WI38 (cell line): ENCODE measurements at regions not wholly inside any gene's neighbourhood (a gene's known extent, or its start where the extent isn't known, plus 50 kb on each side); places are given as distances from the start of the nearest gene placed in this dataset.

Source experiments
- H3K4me3 ChIP-seq: 2 replicates; pipeline ENCODE4 v1.5.1; 2011; ENCODE audit warnings: low read depth, mild to moderate bottlenecking, control low read depth, low read length
- CTCF ChIP-seq: IDR thresholded peaks from 2 replicates; pipeline ENCODE4 v1.5.1; 2012; ENCODE audit warnings: low read depth, mild to moderate bottlenecking, control low read depth, low read length

GRCh38 chr21:23394458-23394857, 2212.8 kb downstream of the MRPL39 start:
- TF ChIP-seq CTCF, result no peak

GRCh38 chr21:23384679-23385078, 2222.6 kb downstream of the MRPL39 start:
- no peak for TF ChIP-seq CTCF
- H3K4me3 ChIP-seq, result no peak overlapping the region

More at GRCh38 chr21:23394458-23394857, 2212.8 kb downstream of the MRPL39 start:
- no peak overlapping the region for H3K4me3 ChIP-seq

- no peak for TF ChIP-seq CTCF
- no peak overlapping the region for H3K4me3 ChIP-seq
Observed at GRCh38 chr21:23374155-23374554, 2233.1 kb downstream of the MRPL39 start.

- TF ChIP-seq CTCF, result no peak
- no peak overlapping the region for H3K4me3 ChIP-seq
Observed at GRCh38 chr21:23356905-23357304, 2250.4 kb downstream of the MRPL39 start.

- no peak for TF ChIP-seq CTCF
- H3K4me3 ChIP-seq, result no peak overlapping the region
Observed at GRCh38 chr21:23316190-23316589, 2291.1 kb downstream of the MRPL39 start.

- H3K4me3 ChIP-seq, result no peak overlapping the region
- TF ChIP-seq CTCF, result no peak
Observed at GRCh38 chr21:23308741-23309140, 2298.5 kb downstream of the MRPL39 start.

- no peak for TF ChIP-seq CTCF
- no peak overlapping the region for H3K4me3 ChIP-seq
Observed at GRCh38 chr21:23307065-23307464, 2300.2 kb downstream of the MRPL39 start.
